ENCODE measurements at regions not wholly inside any gene's neighbourhood (a gene's known extent, or its start where the extent isn't known, plus 50 kb on each side); places are given as distances from the start of the nearest gene placed in this dataset.
"Not testable (repeated sequence)": the region's sequence is repeated elsewhere in the genome, so short reads cannot be mapped to it uniquely, and the experiment has no call there.

DNA sequence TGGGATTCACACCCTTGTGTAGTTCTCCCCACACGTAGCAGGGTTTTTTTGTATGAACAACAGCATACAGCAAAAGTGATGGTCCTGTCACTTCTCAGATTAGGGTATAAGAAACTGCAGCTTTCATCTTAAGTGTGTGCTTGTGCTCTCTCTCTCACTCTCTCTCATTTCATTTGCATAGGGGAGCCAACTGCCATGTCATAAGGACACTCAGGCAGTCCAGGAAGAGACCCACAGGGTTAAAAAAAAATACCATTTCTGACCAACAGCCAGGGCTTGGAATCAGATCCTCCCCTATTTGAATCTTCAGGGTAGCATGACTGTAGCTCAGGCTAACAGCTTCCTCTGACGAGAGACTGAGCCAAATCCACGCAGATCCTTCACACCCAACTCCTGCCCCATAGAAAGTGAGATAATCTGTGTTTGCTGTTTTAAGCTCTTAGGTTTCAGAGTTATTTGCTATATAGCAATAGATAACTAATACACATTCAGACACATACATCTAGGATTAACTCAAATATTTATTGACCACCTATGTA is 331.2 kb downstream of the PAPSS1 start:
- no peak for FAIRE-seq

GRCh38 chr4:107380836-107381438 is 339.1 kb downstream of the PAPSS1 start:
- FAIRE-seq, result no peak

GRCh38 chr4:107380190-107380589 is 339.8 kb downstream of the PAPSS1 start:
- no peak for FAIRE-seq

- no peak for FAIRE-seq
Measured at GRCh38 chr4:107379054-107379869, 340.8 kb downstream of the PAPSS1 start.

GRCh38 chr4:107376293-107376692 is 340.2 kb upstream of the DKK2 start:
- FAIRE-seq, result no peak

- FAIRE-seq, result no peak
Measured at GRCh38 chr4:107366900-107367299, 330.8 kb upstream of the DKK2 start.

- no peak for FAIRE-seq
Measured at GRCh38 chr4:107366016-107366735, 330.1 kb upstream of the DKK2 start.

GRCh38 chr4:107363125-107363524 is 327.0 kb upstream of the DKK2 start:
- no peak for FAIRE-seq

DNA sequence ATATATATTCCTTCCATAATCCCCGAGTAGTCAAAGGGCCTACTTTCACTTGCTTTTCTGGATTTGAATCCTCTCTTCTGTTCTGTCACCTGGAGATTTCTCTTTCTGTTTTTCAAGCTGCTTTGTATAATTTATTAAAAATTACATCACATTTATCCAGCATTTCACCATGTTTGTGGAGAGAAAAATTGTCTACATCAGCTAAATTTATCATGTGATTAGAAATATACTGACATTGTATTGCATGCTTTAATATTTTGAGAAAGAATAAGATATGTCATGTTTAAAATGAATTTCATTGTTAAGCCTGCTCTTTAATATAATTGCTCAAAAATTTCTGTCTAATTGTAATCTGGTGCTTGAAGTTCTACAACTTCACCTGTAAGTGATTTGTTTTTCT is 323.1 kb upstream of the DKK2 start:
- no peak for FAIRE-seq

DNA sequence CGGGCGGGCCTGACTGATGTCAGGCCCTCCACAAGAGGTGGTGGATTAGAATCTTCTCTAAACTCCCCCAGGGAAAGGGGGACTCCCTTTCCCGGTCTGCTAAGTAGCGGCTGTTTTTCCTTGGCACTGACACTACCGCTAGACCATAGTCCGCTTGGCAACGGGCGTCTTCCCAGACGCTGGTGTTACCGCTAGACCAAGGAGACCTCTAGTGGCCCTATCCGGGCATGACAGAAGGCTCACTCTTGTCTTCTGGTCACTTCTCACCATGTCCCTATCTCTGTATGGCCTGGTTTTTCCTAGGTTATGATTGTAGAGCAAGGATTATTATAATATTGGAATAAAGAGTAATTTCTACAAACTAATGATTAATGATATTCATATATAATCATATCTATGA is 318.2 kb upstream of the DKK2 start:
- not testable (repeated sequence) for FAIRE-seq

GRCh38 chr4:107351196-107351595 is 315.1 kb upstream of the DKK2 start:
- no peak for FAIRE-seq

DNA sequence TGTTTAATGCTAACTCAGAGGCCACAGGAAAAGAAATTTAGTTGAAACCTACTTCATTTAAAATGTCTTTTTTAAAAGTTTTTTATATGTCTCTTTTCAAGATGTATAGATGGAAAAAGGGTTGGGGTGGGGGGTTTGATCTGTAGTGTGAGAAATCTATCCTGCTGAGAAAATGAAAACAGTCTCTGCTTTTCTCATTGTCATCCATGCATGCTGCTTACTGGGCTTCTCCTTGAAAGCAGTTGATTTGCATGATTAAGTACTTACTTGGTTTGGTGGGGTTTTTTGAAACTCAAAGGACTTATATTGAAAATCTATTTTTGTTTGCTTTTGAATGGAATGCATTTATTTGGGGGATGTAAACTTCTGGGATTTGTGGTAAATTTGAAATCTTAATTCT is 313.6 kb upstream of the DKK2 start:
- no peak for FAIRE-seq

GRCh38 chr4:107349266-107349665 is 313.2 kb upstream of the DKK2 start:
- FAIRE-seq, result no peak

DNA sequence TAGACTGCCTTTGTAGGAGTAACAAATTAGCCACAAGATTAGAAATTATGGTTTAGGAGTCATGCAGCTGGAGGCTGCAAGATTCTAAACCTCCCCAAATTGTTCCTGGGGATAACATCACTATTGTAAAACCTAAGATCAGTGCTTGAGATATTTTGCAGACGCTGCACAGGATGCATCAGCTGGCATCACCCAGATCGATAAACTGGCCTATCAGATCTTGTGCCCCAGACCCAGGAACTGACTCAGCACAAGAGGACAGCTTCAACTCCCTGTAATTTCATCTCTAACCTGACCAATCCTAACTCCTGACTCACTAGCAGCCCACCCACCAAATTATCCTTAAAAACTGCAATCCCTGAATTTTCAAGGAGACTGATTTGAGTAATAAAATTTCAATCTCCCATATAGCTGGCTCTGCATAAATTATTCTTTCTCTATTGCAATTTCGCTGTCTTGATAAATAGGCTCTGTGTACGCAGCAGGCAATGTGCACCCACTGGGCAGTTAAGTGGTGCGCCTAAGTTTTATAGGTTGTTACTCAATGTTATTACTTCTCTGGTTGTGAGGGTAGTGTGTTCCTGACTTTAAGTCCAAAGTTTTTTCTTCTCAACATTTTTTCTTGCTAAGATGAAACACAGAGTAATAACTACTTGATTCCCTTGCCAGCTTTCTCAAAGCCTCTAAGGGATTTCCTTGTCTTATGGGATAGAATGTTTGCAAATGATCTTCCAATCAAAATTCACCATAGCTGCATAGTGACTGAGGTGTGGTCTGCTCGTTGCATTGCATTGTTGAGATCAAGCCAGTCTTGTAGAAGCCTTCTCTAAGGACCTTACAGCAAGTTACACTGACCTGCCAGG is 312.3 kb upstream of the DKK2 start:
- FAIRE-seq, result no peak

GRCh38 chr4:107333518-107333917 is 297.4 kb upstream of the DKK2 start:
- FAIRE-seq, result no peak

- FAIRE-seq, result not testable (repeated sequence)
Measured at GRCh38 chr4:107332656-107333055, 296.5 kb upstream of the DKK2 start.

GRCh38 chr4:107330916-107331315 is 294.8 kb upstream of the DKK2 start:
- no peak for FAIRE-seq

DNA sequence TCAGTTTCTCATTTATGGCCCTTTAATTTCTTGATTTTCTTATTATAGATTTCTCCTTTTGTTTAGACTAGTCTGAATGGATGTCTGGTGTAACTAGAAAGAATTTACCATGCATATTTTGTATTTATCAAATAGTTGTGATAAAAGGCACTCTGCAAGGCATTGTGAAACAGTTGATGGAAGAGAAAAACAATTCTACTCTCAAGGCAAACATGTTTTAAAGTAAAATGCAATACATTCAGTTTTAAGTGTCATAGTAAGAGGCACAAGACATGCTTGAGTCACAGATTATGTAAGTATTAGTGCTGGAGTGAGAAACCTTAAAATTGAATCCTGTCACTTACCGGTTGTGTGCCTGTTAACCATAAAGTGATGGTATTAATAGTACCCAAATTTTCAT is 283.3 kb upstream of the DKK2 start:
- no peak for FAIRE-seq

- FAIRE-seq, result no peak
Measured at GRCh38 chr4:107318078-107318477, 282.0 kb upstream of the DKK2 start.

- no peak for FAIRE-seq
Measured at GRCh38 chr4:107317611-107318010, 281.5 kb upstream of the DKK2 start.

- FAIRE-seq, result no peak
Measured at GRCh38 chr4:107315584-107315983, 279.5 kb upstream of the DKK2 start.

GRCh38 chr4:107314156-107314555 is 278.0 kb upstream of the DKK2 start:
- FAIRE-seq, result no peak

DNA sequence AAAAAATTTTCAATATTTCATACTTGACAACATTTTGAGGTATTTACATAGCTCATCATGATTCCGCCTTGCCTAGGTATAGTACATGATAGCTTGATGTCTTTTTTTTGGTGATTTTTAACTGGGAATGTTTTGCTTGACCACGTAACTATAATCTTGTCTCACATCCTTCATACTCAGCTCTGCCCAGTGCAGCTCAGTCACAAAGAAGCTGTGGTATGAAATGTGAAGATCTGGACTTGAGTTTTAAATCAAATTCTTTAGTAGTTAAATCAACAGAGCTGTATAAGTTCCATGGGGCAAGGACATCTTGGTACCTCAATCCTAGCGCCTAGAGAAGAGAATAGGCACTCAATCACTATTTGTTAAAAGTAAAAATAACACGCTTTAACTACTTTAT is 276.3 kb upstream of the DKK2 start:
- no peak for FAIRE-seq
